Panc1 (cell line): ENCODE measurements at regions not wholly inside any gene's neighbourhood (a gene's known extent, or its start where the extent isn't known, plus 50 kb on each side); places are given as distances from the start of the nearest gene placed in this dataset.

Experiments used
- ATAC-seq: fragments of 200-7000 bp; cut with Tn5 transposase; 2 replicates; pipeline ENCODE4 v1.9.1; 2020; ENCODE audit warnings: mild to moderate bottlenecking, moderate library complexity
- BruUV-seq: library from RNA; stranded (reverse); fragments of 400-500 nt; replicated peaks from 2 replicates; lab custom pipeline; 2021; lab: Mats Ljungman, UMichigan
- CTCF ChIA-PET: fragments of 300-600 bp; sonication (Branson Sonifier 250); formaldehyde crosslinking; loops from one replicate; lab custom pipeline; 2022; ENCODE audit warnings: antibody characterized with exemption; lab: Charles Lee
- POLR2A ChIA-PET: fragments of 300-600 bp; sonication (Branson Sonifier 250); formaldehyde crosslinking; loops from one replicate; lab custom pipeline; 2022; ENCODE audit warnings: antibody characterized with exemption; lab: Charles Lee
- DNase-seq: peaks from one replicate; pipeline ENCODE4 v3.0.0-alpha.2; 2010; ENCODE audit warnings: low read depth, low spot score
- H3K27ac ChIP-seq: 2 replicates; pipeline ENCODE4 v1.5.1; 2011; ENCODE audit warnings: mild to moderate bottlenecking, low read length, inconsistent platforms
- H3K27me3 ChIP-seq: fragments of 200-500 bp; sonication (Bioruptor generic); 2 replicates; pipeline ENCODE4 v1.6.0; 2014; ENCODE audit warnings: low read length, inconsistent platforms; ENCODE audit not compliant: control insufficient read depth, insufficient read depth
- H3K36me3 ChIP-seq: fragments of 200-500 bp; sonication (Bioruptor generic); 2 replicates; pipeline ENCODE4 v1.5.1; 2014; ENCODE audit warnings: inconsistent platforms, mild to moderate bottlenecking, low read length, moderate library complexity; ENCODE audit not compliant: control insufficient read depth, insufficient read depth
- H3K4me1 ChIP-seq: 2 replicates; pipeline ENCODE4 v1.5.1; 2011; ENCODE audit warnings: inconsistent platforms, mild to moderate bottlenecking, low read length, moderate library complexity; ENCODE audit not compliant: control insufficient read depth, insufficient read depth
- H3K4me3 ChIP-seq, 2 experiments: 2 replicates each; pipeline ENCODE4 v1.5.1; 2011 to 2012; ENCODE audit warnings: low read depth in 2 of 2, low read length in 2 of 2, mild to moderate bottlenecking in 2 of 2, inconsistent platforms in 1 of 2, moderate library complexity in 1 of 2
- H3K9me3 ChIP-seq: fragments of 200-500 bp; sonication (Bioruptor generic); 2 replicates; pipeline ENCODE4 v1.5.1; 2014; ENCODE audit warnings: low read depth, mild to moderate bottlenecking, inconsistent platforms, low read length, moderate library complexity; ENCODE audit not compliant: control insufficient read depth, insufficient read depth
- CTCF ChIP-seq: fragments of 450-650 bp; IDR thresholded peaks from 2 replicates; pipeline ENCODE4 v1.5.1; 2017; ENCODE audit warnings: mild to moderate bottlenecking
- POLR2AphosphoS5 ChIP-seq: IDR thresholded peaks from 2 replicates; pipeline ENCODE4 v1.6.1; 2012; ENCODE audit warnings: mild to moderate bottlenecking, low read depth, low read length, moderate library complexity
- SIN3A ChIP-seq: IDR thresholded peaks from 2 replicates; pipeline ENCODE4 v1.6.1; 2012; ENCODE audit warnings: low read depth, mild to moderate bottlenecking, low read length, moderate library complexity, borderline replicate concordance; ENCODE audit not compliant: insufficient read depth
- TCF7L2 ChIP-seq: IDR thresholded peaks from 2 replicates; pipeline ENCODE4 v1.6.1; 2011; ENCODE audit warnings: mild to moderate bottlenecking, low read depth, low read length, inconsistent platforms
- in situ Hi-C: cut with HindIII; loops from 2 replicates; pipeline ENCODE4 v1.10.0; 2016; ENCODE audit warnings: low sequenced_read_pairs, low pct_unique_long_range_greater_than_20kb
- intact Hi-C: fragments of 100-400 bp; cut with micrococcal nuclease; formaldehyde crosslinking; loops from one replicate; pipeline ENCODE4 v1.10.0; 2022; ENCODE audit not compliant: unreplicated experiment
- TF ChIP-seq, protein P1 (sequence below), 2 experiments: IDR thresholded peaks; 2 replicates each; pipeline ENCODE4 v1.6.1; 2011 to 2012; ENCODE audit warnings: low read depth in 2 of 2, control low read depth in 1 of 2, low read length in 1 of 2, mild to moderate bottlenecking in 1 of 2, moderate library complexity in 1 of 2; ENCODE audit not compliant: insufficient read depth in 1 of 2

DNA sequence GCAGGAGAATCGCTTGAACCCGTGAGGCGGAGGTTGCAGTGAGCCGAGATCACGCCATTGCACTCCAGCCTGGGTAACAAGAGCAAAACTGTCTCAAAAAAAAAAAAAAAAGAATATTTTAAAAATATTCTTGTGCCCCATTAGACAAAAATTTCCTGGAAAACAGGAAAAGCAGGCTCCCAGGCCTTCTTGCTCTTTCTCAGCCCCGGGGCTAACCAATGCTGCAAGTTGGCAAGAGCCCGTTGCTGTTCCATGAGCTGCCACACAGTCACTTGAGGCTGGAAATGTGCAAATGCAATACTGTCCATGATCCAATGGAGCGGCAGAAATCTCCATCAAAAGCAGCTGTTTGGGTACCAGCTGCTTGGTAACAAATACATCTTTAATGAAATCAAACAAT lies 994.7 kb downstream of the VRK1 start:
- Histone ChIP-seq H3K4me1 (no peaks in the 10 kb centered on the region), H3K9me3 (no peaks in the 10 kb centered on the region), H3K4me3 (no peak overlapping the region), H3K36me3 (no peaks in the 10 kb centered on the region), H3K27ac (no peak overlapping the region), H3K27me3 (no peaks in the 10 kb centered on the region)
- in situ Hi-C loops (no loop called here), intact Hi-C loops (no loop called here)
- ChIA-PET CTCF (no interaction called here), POLR2A (no interaction called here)
- no TSS peak for BruUV-seq
- no peak for DNase-seq
- TF ChIP-seq POLR2AphosphoS5 = no peak
- TF ChIP-seq TCF7L2 = no peak
- TF ChIP-seq, protein P1, sequence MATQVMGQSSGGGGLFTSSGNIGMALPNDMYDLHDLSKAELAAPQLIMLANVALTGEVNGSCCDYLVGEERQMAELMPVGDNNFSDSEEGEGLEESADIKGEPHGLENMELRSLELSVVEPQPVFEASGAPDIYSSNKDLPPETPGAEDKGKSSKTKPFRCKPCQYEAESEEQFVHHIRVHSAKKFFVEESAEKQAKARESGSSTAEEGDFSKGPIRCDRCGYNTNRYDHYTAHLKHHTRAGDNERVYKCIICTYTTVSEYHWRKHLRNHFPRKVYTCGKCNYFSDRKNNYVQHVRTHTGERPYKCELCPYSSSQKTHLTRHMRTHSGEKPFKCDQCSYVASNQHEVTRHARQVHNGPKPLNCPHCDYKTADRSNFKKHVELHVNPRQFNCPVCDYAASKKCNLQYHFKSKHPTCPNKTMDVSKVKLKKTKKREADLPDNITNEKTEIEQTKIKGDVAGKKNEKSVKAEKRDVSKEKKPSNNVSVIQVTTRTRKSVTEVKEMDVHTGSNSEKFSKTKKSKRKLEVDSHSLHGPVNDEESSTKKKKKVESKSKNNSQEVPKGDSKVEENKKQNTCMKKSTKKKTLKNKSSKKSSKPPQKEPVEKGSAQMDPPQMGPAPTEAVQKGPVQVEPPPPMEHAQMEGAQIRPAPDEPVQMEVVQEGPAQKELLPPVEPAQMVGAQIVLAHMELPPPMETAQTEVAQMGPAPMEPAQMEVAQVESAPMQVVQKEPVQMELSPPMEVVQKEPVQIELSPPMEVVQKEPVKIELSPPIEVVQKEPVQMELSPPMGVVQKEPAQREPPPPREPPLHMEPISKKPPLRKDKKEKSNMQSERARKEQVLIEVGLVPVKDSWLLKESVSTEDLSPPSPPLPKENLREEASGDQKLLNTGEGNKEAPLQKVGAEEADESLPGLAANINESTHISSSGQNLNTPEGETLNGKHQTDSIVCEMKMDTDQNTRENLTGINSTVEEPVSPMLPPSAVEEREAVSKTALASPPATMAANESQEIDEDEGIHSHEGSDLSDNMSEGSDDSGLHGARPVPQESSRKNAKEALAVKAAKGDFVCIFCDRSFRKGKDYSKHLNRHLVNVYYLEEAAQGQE (IDR thresholded peaks at IDR 0.05; ENCODE audit: insufficient read depth in 1 of 2, low read depth in 2 of 2, low read length in 1 of 2) = no peak
- TF ChIP-seq SIN3A = no peak
- no peak for TF ChIP-seq CTCF
- ATAC-seq = no peak

DNA sequence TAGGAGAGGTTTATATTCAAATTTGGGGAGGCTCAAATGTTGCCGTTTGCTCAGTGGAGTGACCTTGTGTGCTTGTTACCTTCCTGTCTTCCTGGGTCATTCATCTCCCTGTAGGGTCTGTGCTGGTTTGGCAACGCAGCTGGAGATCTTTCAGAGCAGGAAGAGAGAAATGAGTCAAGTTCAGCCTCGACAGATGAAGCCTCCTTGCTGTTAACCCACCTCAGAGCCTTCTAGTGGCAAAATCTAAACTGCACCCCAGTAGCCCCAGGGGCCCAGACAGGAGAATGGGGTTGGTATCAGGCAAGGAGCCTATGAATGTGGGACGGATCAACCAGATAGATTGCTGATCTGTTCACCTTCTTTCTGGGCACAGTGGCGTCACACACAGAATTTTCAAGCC lies 999.3 kb downstream of the VRK1 start:
- no peak for TF ChIP-seq POLR2AphosphoS5
- no peak for TF ChIP-seq CTCF
- TF ChIP-seq, protein P1 (IDR thresholded peaks at IDR 0.05; ENCODE audit: insufficient read depth in 1 of 2, low read depth in 2 of 2, low read length in 1 of 2) = no peak
- no peak for TF ChIP-seq SIN3A
- TF ChIP-seq TCF7L2 = no peak
- H3K4me3 ChIP-seq = no peak overlapping the region
- no peaks in the 10 kb centered on the region for H3K36me3 ChIP-seq
- H3K27ac ChIP-seq = no peak overlapping the region
- no peak for ATAC-seq
- no peaks in the 10 kb centered on the region for H3K9me3 ChIP-seq
- ChIA-PET POLR2A (no interaction called here), CTCF (no interaction called here)
- intact Hi-C loops (no loop called here), in situ Hi-C loops (no loop called here)
- no TSS peak for BruUV-seq
- H3K27me3 ChIP-seq = no peaks in the 10 kb centered on the region
- no peak for DNase-seq
- no peaks in the 10 kb centered on the region for H3K4me1 ChIP-seq
